SK-N-MC (cell line): ENCODE measurements at regions not wholly inside any gene's neighbourhood (a gene's known extent, or its start where the extent isn't known, plus 50 kb on each side); places are given as distances from the start of the nearest gene placed in this dataset.

ENCODE experiments used
- EZH2 ChIP-seq: fragments of 200-600 bp; sonication (generic); IDR thresholded peaks from one replicate; pipeline ENCODE4 v1.6.1; 2017; ENCODE audit warnings: antibody characterized with exemption
- POLR2AphosphoS5 ChIP-seq: IDR thresholded peaks from 2 replicates; pipeline ENCODE4 v1.6.1; 2012; ENCODE audit warnings: mild to moderate bottlenecking, low read depth, low read length, borderline replicate concordance

DNA sequence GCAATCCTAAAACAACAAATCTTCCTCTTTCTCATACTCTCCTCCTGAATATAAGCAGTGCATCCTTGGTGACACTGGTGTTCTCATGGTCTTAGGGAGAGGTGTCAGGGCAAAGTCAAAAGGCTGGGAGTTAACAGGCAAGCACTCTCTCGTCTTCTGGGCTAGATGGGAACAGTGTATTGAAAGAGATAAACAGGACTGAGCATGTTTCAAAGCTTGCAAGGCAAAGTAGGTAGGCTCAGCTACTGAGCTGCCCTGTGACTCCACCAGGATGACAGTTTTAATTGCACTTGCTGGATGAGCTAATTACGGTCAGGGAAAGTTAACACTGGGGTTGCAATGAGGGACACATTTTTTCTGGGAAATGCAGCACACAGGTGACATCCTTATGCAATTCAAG lies 554.9 kb upstream of the NRP1 start:
- TF ChIP-seq EZH2 (no peak), POLR2AphosphoS5 (no peak)
